ENCODE measurements at regions not wholly inside any gene's neighbourhood (a gene's known extent, or its start where the extent isn't known, plus 50 kb on each side); places are given as distances from the start of the nearest gene placed in this dataset.

DNA sequence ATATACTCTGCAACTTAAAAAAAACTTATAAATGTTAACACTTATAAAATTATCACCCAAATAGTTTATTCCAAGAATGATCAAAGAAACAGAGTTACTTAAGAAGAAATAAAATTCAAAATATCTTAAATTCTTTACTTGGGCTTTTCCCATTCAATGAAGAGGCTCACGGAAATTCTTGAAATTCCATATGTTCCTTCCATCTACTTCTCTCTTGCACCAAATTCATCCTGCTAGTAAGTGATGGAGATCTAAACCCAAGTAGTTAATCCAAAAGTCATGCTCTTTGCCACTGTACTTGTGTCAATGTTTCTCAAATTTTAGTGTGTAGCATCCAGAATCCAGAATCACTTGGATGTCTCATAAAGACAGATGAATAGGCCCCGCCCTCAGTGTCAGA lies 465.9 kb downstream of the TXNL1 start:
- Mint-ChIP-seq H3K27me3 (ENCODE audit: low read depth) (no peaks in the 10 kb centered on the region), H3K4me3 (ENCODE audit: unreplicated experiment) (no peak overlapping the region), H3K27ac (ENCODE audit: unreplicated experiment) (no peak overlapping the region), H3K9me3 (ENCODE audit: low read depth) (no peaks in the 10 kb centered on the region), H3K4me1 (ENCODE audit: low read depth) (peaks cover 39% of the 10 kb centered on the region), H3K36me3 (ENCODE audit: low read depth) (no peaks in the 10 kb centered on the region)
- TF ChIP-seq, protein P1, sequence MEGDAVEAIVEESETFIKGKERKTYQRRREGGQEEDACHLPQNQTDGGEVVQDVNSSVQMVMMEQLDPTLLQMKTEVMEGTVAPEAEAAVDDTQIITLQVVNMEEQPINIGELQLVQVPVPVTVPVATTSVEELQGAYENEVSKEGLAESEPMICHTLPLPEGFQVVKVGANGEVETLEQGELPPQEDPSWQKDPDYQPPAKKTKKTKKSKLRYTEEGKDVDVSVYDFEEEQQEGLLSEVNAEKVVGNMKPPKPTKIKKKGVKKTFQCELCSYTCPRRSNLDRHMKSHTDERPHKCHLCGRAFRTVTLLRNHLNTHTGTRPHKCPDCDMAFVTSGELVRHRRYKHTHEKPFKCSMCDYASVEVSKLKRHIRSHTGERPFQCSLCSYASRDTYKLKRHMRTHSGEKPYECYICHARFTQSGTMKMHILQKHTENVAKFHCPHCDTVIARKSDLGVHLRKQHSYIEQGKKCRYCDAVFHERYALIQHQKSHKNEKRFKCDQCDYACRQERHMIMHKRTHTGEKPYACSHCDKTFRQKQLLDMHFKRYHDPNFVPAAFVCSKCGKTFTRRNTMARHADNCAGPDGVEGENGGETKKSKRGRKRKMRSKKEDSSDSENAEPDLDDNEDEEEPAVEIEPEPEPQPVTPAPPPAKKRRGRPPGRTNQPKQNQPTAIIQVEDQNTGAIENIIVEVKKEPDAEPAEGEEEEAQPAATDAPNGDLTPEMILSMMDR (IDR thresholded peaks at IDR 0.05), result no peak
- DNase-seq (ENCODE audit: low spot score), result no peak

DNA sequence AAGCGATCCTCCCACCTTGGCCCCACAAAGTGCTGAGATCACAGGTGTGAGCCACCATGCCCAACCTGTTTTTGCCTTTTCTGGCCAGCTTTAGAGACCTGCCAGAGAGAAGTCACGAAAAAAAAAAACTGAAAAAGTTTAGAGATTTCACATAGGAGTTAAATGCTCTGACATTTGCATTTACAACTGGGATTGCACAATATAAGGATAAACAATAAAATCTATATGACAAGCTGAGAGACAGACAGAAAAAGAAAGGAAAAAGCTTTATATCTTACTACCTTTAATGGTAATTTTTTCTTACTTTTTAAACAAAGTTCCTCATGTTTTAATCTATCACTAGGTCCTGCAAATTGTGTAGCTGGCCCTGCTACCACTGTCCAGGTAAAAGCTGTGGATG lies 466.5 kb downstream of the TXNL1 start:
- Mint-ChIP-seq H3K27ac (ENCODE audit: unreplicated experiment) (peak overlapping the region; percentile 47), H3K9me3 (ENCODE audit: low read depth) (no peaks in the 10 kb centered on the region), H3K4me1 (ENCODE audit: low read depth) (peaks cover 45% of the 10 kb centered on the region), H3K4me3 (ENCODE audit: unreplicated experiment) (no peak overlapping the region), H3K27me3 (ENCODE audit: low read depth) (no peaks in the 10 kb centered on the region), H3K36me3 (ENCODE audit: low read depth) (no peaks in the 10 kb centered on the region)
- DNase-seq (ENCODE audit: low spot score), result no peak
- TF ChIP-seq, protein P1 (IDR thresholded peaks at IDR 0.05), result no peak

DNA sequence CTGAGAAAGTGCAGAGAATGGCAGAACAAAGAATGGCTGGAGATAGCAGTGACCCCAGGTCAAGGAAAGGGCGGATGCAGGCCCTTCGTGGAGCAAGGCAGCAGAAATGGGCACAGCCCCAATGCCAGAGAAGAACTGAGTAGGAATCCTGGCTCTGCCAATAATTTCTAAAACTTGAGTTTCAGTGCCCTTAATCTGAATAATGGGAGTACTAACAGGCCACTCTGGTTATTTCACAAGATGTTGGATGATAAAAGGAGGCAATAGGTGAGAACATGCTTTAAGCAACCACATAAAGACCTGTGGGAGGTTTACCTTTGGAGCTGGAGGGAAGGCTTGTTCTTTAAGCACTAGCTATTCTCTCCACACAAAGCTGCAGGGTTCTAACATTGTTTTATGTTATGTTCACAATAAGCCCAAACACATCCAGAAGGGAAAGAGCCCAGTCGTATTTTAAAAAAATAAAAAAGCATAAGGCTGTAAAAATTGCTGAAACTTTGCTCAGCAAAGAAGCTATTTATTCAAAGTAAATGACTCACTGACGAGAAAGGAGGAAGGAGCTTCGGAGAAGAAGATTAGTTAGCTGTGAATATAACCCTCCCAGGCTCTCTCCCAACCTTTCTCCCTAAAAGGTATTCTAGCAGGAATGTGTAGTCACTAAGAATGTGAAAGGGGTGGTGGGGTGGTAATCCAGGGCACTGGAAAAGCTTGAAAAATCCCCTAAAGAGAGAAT lies 470.2 kb downstream of the TXNL1 start:
- Mint-ChIP-seq H3K9me3 (ENCODE audit: low read depth) (no peaks in the 10 kb centered on the region), H3K4me3 (ENCODE audit: unreplicated experiment) (peak overlapping the region; percentile 43), H3K27me3 (ENCODE audit: low read depth) (no peaks in the 10 kb centered on the region), H3K36me3 (ENCODE audit: low read depth) (no peaks in the 10 kb centered on the region), H3K4me1 (ENCODE audit: low read depth) (peaks cover 45% of the 10 kb centered on the region), H3K27ac (ENCODE audit: unreplicated experiment) (peak overlapping the region; percentile 94)
- TF ChIP-seq, protein P1 (IDR thresholded peaks at IDR 0.05), result no peak
- no peak for DNase-seq (ENCODE audit: low spot score)

DNA sequence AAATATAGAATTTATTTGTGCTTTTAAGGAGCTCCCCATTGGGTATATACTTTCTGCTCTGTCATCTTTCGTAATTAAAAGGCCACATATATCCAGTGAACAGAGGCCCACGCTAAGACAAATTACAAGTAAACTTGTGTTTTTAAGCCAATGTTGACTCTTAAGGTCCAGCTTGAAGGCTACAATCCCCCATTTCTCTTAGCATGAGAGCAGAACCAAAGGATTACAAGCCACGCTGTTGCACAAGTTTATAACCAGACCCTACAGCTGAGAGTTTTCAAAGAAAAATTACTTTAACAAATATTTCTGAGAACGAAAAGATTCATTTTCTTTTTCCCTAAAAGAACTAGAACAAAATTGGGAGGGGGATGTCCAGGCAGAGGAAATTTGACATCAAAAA lies 471.0 kb downstream of the TXNL1 start:
- no peaks in the 10 kb centered on the region for H3K9me3 Mint-ChIP-seq (ENCODE audit: low read depth)
- no peaks in the 10 kb centered on the region for H3K27me3 Mint-ChIP-seq (ENCODE audit: low read depth)
- H3K27ac Mint-ChIP-seq (ENCODE audit: unreplicated experiment), result peak overlapping the region; percentile 94
- TF ChIP-seq, protein P1 (IDR thresholded peaks at IDR 0.05), result no peak
- H3K4me3 Mint-ChIP-seq (ENCODE audit: unreplicated experiment), result peak overlapping the region; percentile 2
- no peak for DNase-seq (ENCODE audit: low spot score)
- peaks cover 45% of the 10 kb centered on the region for H3K4me1 Mint-ChIP-seq (ENCODE audit: low read depth)
- H3K36me3 Mint-ChIP-seq (ENCODE audit: low read depth), result no peaks in the 10 kb centered on the region

DNA sequence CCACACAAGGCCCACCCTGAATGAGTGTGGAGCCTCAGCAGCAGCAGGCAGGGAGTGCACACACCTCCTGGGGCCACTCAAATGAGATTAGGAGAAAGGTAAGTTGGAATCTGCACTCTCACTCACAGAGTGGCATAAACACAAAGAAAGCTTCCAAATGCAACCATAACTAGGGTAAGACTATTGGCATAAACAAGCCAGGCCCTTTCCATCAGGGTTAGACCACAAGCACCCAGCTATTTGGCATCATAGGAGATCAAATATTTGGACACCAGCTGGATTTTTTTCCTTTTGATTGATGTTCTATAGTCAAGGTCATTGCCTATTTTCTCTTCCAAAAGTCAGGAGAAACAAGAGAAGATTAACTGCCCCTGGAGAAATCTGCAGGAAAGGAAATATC lies 471.5 kb downstream of the TXNL1 start:
- peak overlapping the region; percentile 27 for H3K27ac Mint-ChIP-seq (ENCODE audit: unreplicated experiment)
- no peaks in the 10 kb centered on the region for H3K9me3 Mint-ChIP-seq (ENCODE audit: low read depth)
- peaks cover 45% of the 10 kb centered on the region for H3K4me1 Mint-ChIP-seq (ENCODE audit: low read depth)
- no peaks in the 10 kb centered on the region for H3K27me3 Mint-ChIP-seq (ENCODE audit: low read depth)
- no peaks in the 10 kb centered on the region for H3K36me3 Mint-ChIP-seq (ENCODE audit: low read depth)
- H3K4me3 Mint-ChIP-seq (ENCODE audit: unreplicated experiment), result no peak overlapping the region
- DNase-seq (ENCODE audit: low spot score), result no peak
- TF ChIP-seq, protein P1 (IDR thresholded peaks at IDR 0.05), result no peak
